Activated naive CD8-positive, alpha-beta T cell treated with anti-CD3 and anti-CD28 coated beads, Interleukin-2, amount 50 U/mL, for 24 hours (primary cell): ENCODE measurements at regions not wholly inside any gene's neighbourhood (a gene's known extent, or its start where the extent isn't known, plus 50 kb on each side); places are given as distances from the start of the nearest gene placed in this dataset.

Source experiments
- ATAC-seq: fragments of 150-1000 bp; cut with Tn5 transposase; one replicate; pipeline ENCODE4 v1.10.0; 2021
- DNase-seq: peaks from one replicate; pipeline ENCODE4 v3.0.0; 2021
- H3K27ac Mint-ChIP-seq: one replicate; pipeline ENCODE4 v1.8.0; 2021; ENCODE audit warnings: mild to moderate bottlenecking, mixed read lengths
- H3K27me3 Mint-ChIP-seq: one replicate; pipeline ENCODE4 v1.8.0; 2021; ENCODE audit warnings: mixed read lengths
- H3K36me3 Mint-ChIP-seq: one replicate; pipeline ENCODE4 v1.8.0; 2021; ENCODE audit warnings: low read depth, mixed read lengths
- H3K4me1 Mint-ChIP-seq: one replicate; pipeline ENCODE4 v1.8.0; 2021; ENCODE audit warnings: mixed read lengths
- H3K4me3 Mint-ChIP-seq: one replicate; pipeline ENCODE4 v1.8.0; 2021; ENCODE audit warnings: mild to moderate bottlenecking, moderate library complexity, mixed read lengths
- H3K9me3 Mint-ChIP-seq: one replicate; pipeline ENCODE4 v1.8.0; 2021; ENCODE audit warnings: mixed read lengths

DNA sequence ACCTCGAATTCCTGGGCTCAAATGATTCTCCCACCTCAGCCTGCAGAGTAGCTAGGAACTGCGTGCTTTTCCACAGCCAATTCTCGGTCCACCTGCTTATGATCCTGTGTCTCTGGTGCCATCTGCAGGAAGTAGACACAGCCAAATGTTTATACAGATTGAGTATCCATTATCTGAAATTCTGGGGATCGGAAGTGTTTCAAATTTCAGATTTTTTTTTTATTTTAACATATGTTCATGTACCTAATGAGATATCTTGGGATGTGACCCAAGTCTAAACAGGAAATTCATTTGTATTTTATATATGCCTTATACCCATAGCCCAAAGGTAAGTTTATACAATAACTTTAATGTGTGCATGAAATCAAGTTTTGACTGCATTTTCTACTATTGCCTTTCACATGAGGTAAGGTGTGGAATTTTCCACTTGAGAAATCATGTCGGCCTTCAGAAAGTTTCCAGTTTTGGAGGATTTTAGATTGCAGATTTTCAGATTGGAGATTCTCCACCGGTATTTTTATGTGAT is 89.5 kb downstream of the ESM1 start:
- Mint-ChIP-seq H3K4me1 (peaks cover 6% of the 10 kb centered on the region), H3K4me3 (no peak overlapping the region), H3K27me3 (peaks cover 58% of the 10 kb centered on the region), H3K36me3 (no peaks in the 10 kb centered on the region), H3K27ac (no peak overlapping the region), H3K9me3 (no peaks in the 10 kb centered on the region)
- DNase-seq (no peak), ATAC-seq (peak; percentile 15)

DNA sequence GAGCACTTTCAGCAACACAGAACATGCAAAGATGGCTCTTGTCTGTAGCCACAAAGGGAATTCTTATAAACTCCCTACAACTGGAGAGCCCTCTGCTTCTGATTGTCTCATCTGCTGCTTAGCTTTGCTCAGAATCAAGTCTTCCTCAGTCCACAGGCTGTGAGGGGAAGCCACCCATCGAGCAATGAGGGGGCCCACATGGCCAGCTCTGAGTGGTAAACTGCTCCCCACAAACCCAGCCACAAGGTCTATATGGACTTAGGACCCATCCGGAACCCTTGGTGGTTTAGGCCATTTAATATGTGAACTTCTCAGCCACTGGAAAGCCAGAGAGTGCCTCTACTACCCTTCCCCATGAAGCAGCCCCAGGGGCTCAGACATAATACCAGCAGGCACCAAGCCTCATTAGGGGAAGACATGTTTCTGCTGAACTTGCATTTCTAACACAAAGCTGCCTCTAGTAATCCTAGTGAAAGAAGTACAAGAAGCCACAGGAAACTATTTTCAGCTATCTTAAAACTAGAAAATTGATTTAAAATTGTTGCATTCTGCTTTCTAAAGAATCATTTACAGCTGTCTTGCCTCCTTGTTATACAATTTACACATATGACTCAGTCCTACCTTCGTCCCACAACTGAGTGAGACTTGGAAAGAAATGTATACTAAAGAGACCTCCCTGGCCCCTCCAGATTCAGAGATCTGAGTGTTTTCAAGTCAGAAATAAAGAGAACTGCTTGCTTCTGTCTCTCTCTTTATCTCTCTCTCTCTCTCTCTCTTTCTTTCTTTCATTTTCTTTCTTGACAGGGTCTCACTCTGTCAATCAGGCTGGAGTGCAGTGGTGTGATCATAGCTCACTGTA is 90.2 kb downstream of the ESM1 start:
- DNase-seq = no peak
- H3K27me3 Mint-ChIP-seq = peaks cover 56% of the 10 kb centered on the region
- peak; percentile 24 for ATAC-seq
- no peak overlapping the region for H3K27ac Mint-ChIP-seq
- peaks cover 6% of the 10 kb centered on the region for H3K4me1 Mint-ChIP-seq
- no peak overlapping the region for H3K4me3 Mint-ChIP-seq
- H3K36me3 Mint-ChIP-seq = no peaks in the 10 kb centered on the region
- no peaks in the 10 kb centered on the region for H3K9me3 Mint-ChIP-seq

DNA sequence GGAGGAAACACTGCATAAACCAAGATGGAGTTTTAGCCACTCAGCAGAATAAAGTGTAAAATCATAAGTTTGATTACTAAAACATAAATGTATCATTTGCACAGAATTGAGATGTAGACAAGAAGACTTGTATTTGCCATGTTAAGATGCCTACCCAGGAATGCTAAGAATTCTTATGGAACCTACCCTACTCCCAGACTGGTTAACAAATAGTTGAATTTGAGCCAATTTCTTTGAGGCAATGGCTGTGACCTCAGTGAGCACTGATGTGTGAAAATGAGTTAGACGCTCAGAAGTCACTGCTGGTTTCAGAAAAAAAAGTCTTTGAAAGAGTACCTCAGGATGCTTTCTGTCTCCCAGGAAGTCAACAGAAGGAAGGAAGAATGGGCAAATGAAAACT is 95.6 kb downstream of the ESM1 start:
- no peak for ATAC-seq
- peaks cover 60% of the 10 kb centered on the region for H3K27me3 Mint-ChIP-seq

DNA sequence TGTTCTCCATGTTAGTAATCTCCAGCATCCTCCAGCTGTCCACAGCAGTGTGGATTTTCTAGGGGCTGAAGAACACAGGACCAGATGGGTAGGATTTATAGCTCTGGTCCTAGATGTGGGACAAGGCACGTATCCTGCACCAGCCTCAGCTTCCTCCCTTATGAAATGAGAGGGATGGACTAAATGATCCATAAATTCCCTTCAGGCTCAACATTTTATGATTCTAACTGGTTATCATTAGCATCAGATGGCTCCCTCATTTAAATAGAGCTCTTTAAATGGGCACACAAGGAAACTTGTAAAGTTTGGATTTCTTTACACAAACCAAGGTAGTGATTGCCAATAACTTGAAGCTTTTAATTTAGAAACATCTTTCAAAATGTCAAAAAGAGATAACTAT is 97.7 kb downstream of the ESM1 start:
- H3K9me3 Mint-ChIP-seq = no peaks in the 10 kb centered on the region
- H3K36me3 Mint-ChIP-seq = no peaks in the 10 kb centered on the region
- no peak overlapping the region for H3K27ac Mint-ChIP-seq
- ATAC-seq (no peak), DNase-seq (no peak)
- no peak overlapping the region for H3K4me3 Mint-ChIP-seq
- H3K27me3 Mint-ChIP-seq = peaks cover 66% of the 10 kb centered on the region
- H3K4me1 Mint-ChIP-seq = peaks cover 12% of the 10 kb centered on the region

More for the DNA sequence above, 95.6 kb downstream of the ESM1 start:
- DNase-seq = no peak
- H3K36me3 Mint-ChIP-seq = no peaks in the 10 kb centered on the region
- no peak overlapping the region for H3K4me3 Mint-ChIP-seq
- no peaks in the 10 kb centered on the region for H3K9me3 Mint-ChIP-seq
- H3K4me1 Mint-ChIP-seq = no peaks in the 10 kb centered on the region
- H3K27ac Mint-ChIP-seq = no peak overlapping the region

DNA sequence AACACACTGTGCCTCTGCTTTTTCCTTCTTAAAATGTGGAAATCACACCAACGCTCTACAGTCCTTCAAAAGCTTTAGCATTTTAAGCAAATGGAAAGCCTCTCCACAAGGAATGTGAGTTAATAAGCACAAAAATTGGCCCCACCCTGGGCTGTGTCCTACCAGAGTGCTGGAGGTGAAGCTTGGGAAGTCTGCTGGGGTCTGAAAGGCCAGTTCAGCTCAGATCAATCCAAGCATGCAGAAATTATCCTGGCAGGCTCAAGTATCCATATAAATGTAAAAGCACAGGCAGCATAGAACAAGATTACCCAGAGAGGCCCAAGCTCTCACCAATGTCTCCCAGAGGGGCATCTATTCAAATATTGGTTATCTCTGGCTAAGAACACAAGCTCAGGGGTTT is 98.5 kb downstream of the ESM1 start:
- DNase-seq (no peak), ATAC-seq (no peak)
- no peak overlapping the region for H3K27ac Mint-ChIP-seq
- no peak overlapping the region for H3K4me3 Mint-ChIP-seq
- H3K4me1 Mint-ChIP-seq = peaks cover 15% of the 10 kb centered on the region
- peaks cover 71% of the 10 kb centered on the region for H3K27me3 Mint-ChIP-seq
- H3K36me3 Mint-ChIP-seq = peaks cover 2% of the 10 kb centered on the region
- H3K9me3 Mint-ChIP-seq = no peaks in the 10 kb centered on the region

DNA sequence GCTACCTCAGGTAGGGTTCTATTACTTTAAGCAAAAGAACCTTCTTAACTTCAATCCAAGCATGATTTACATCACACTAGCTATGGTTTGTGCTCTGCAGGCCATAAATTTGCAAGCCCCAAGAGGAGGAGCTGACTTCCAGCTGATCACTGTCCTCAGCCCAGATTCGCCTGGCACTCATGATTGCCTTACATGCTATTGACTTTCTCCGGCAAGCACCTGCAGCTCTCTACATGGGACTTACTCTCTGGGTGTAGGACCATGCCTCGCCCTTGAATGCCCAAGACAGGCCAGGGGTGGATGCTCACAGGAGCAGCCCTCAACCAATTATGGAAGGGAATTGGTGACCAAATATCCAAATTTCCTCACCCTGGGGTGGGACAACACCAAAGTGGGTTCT is 99.8 kb downstream of the ESM1 start:
- H3K36me3 Mint-ChIP-seq = peaks cover 2% of the 10 kb centered on the region
- no peak overlapping the region for H3K27ac Mint-ChIP-seq
- H3K4me3 Mint-ChIP-seq = no peak overlapping the region

DNA sequence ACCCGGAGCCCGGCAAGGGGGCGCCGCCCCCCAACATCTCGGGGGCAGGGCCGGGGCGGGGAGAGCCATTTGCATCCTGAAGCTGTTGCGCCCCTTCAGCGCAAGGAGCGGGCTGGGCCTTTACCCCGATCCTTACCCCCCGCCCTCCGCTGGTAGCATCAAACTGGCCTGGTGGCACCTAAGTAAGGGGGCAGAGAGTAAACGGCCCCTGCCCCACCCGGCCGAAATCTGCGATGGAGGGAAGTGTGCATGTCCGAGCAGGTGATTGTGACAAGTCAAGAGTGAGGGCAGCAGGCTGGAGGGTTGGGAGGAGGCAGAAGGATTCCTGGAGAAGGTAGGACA is 101.2 kb downstream of the ESM1 start:
- Mint-ChIP-seq H3K27me3 (peaks cover 74% of the 10 kb centered on the region), H3K4me3 (no peak overlapping the region), H3K9me3 (no peaks in the 10 kb centered on the region), H3K4me1 (peaks cover 27% of the 10 kb centered on the region), H3K36me3 (peaks cover 2% of the 10 kb centered on the region), H3K27ac (no peak overlapping the region)
- DNase-seq (no peak), ATAC-seq (no peak)

More for the DNA sequence above, 99.8 kb downstream of the ESM1 start:
- Mint-ChIP-seq H3K9me3 (no peaks in the 10 kb centered on the region), H3K27me3 (peaks cover 71% of the 10 kb centered on the region), H3K4me1 (peaks cover 27% of the 10 kb centered on the region)
- DNase-seq (no peak), ATAC-seq (no peak)

DNA sequence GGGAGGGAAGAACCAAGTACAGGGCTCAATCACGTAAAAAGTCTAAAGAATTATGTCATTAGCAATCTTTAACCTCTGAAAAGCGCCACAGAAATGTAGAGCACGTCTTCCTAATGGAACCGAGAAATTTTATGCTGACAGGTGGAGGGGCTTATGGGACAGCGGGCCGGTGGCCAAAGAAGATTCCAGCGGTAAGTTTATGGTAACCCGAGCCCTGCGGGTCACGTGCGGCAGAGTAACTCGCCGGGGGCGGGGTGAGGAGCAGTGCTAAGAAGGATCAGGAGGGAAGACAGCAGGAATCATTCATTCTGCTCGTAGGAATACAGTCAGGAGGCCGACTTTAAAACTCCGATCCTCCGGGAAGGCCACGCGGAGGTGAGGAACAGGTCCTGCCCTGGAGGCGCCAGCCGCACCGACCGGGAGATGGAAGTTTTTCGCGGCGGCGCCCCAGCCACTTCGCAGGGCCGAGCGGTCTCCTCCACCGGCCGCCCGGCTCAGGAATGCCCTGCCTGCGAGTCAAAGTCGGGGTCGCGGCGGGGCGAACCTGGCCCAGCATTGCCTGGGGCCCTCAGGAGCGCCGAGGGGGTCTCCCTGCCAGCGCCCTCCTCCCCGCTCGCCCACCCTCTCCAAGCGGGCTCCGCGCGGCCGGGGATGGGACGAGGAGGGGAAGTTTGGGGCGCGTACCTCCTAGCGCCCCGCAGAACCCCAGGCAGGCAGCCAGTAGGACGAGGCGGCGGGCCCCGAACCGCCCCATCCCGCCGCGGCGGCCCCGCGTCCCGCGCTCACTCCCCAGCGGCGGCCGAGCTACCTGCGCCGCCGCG is 101.8 kb downstream of the ESM1 start:
- Mint-ChIP-seq H3K27ac (no peak overlapping the region), H3K36me3 (peaks cover 2% of the 10 kb centered on the region), H3K9me3 (no peaks in the 10 kb centered on the region), H3K27me3 (peaks cover 74% of the 10 kb centered on the region), H3K4me3 (peak overlapping the region; percentile 80), H3K4me1 (peaks cover 29% of the 10 kb centered on the region)
- DNase-seq = no peak
- no peak for ATAC-seq

DNA sequence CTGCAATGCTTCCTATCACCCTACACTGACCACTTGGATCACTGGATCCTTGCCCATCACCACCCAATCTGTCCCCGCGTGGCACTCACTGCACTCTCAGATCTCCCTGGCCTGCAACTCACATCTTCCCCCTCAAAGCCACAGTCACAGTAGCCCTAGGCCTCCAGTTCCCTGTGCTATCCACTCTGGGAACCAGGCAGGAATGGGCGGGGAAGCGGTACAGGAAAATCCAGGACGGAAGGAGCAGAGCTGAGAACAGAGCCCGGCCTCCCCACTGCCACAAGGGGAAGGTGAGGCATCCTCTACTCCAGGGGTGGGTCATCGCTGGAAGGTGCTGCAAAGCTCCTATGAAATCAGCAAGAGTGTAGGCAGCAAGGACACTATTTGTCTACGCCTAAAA is 102.6 kb downstream of the ESM1 start:
- H3K27me3 Mint-ChIP-seq = peaks cover 69% of the 10 kb centered on the region
- H3K9me3 Mint-ChIP-seq = no peaks in the 10 kb centered on the region
- H3K4me3 Mint-ChIP-seq = peak overlapping the region; percentile 80
- H3K36me3 Mint-ChIP-seq = peaks cover 2% of the 10 kb centered on the region
- H3K27ac Mint-ChIP-seq = no peak overlapping the region
- peaks cover 32% of the 10 kb centered on the region for H3K4me1 Mint-ChIP-seq
- DNase-seq (no peak), ATAC-seq (no peak)

DNA sequence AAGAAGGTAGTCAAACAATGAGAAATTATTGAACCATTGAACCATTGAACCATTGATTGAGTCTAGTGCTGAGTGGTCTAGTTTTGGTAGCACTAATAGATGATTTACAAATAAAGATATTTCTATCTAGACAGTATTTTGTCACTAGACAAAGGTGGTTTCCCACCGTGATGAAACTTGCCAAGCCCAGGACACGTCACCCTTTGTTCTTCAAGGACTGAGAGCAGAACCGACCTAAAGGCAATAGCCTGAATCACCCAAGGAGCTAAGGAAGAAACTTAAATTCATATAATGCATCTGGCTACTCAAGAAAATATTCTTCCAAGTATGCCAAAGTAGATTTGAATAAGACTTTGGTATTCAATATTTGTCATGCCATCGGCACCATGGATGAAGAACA is 103.3 kb downstream of the ESM1 start:
- Mint-ChIP-seq H3K36me3 (peaks cover 2% of the 10 kb centered on the region), H3K4me3 (no peak overlapping the region), H3K27me3 (peaks cover 66% of the 10 kb centered on the region), H3K27ac (no peak overlapping the region), H3K4me1 (peaks cover 32% of the 10 kb centered on the region), H3K9me3 (no peaks in the 10 kb centered on the region)
- ATAC-seq = no peak
- no peak for DNase-seq

DNA sequence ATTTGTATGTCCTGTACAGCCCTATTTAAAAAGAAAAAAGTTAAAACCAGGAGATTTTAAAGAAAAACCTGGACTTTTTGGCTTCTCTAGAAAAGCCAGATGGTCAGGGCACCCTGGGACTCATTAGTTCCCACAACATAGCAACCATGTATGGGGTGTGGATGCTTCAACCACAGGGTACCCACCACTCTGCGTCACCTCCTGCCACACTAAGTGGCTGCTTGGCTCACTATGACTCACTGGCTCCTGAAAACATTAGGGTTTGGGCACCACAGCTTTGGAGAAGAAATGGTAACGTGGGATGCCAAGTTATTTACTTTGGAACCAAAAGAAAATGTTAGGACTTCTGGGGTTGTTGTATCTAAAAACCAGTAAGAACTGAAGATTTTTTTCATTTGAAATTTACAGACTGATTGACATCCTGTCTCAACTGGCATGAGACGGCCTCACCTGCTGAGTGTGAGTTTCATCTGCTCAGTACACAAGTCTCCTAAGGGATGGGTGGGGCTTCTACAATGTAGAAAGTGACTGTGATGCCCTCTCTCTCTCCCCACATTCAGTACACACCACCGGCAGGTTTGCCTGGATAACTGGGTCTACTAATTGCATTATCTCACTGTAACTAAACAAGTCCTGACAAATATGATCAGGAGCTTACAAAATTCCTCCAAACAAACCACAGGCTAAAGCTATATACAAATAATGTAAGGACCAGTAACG is 103.9 kb downstream of the ESM1 start:
- ATAC-seq (peak; percentile 93), DNase-seq (peak; percentile 52)
- Mint-ChIP-seq H3K27ac (no peak overlapping the region), H3K9me3 (no peaks in the 10 kb centered on the region), H3K36me3 (peaks cover 2% of the 10 kb centered on the region), H3K4me1 (peaks cover 34% of the 10 kb centered on the region), H3K27me3 (peaks cover 67% of the 10 kb centered on the region), H3K4me3 (no peak overlapping the region)

DNA sequence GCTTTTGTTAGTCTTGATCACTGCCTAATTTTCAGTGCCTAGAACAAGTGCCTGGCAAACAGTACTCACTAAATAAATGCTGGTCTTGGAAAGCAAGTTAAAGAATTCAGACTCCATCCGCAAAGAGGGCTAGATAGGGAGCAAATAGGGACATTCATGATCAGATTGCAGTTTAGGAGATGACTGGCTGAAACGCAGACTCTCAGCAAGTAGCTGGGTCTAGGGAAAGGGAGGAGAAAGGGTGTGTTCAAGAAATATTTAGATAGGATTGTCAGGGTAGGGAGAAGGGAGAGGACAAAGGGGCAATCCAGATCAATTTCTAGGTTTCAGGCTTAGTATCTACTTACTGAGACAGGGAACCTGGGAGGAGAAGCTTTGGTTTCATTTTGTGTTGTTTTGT is 108.4 kb downstream of the ESM1 start:
- H3K27ac Mint-ChIP-seq = no peak overlapping the region
- no peak for ATAC-seq
- H3K27me3 Mint-ChIP-seq = peaks cover 51% of the 10 kb centered on the region

DNA sequence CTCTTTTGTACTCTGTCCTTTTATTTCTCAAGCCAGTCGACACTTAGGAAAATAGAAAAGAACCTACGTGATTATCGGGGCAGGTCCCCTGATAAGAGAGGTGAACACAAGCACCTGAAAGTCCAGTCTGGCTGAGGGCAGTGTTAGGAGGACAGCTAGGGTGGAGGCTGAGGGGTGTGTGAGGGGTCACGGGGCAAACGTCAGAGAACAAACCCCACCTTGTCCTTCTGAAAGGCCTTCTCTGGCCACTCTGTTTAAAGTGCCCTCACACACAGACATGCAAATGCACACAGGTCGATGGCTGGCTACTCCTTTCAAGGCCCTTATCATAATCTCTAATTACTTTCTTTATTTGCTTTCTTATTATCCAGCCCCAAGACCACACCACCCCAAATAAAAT is 108.8 kb downstream of the ESM1 start:
- DNase-seq = no peak
- Mint-ChIP-seq H3K27me3 (peaks cover 51% of the 10 kb centered on the region), H3K4me1 (peaks cover 22% of the 10 kb centered on the region), H3K4me3 (no peak overlapping the region), H3K36me3 (no peaks in the 10 kb centered on the region), H3K27ac (no peak overlapping the region), H3K9me3 (no peaks in the 10 kb centered on the region)
- no peak for ATAC-seq

More for the DNA sequence above, 108.4 kb downstream of the ESM1 start:
- Mint-ChIP-seq H3K4me1 (peaks cover 26% of the 10 kb centered on the region), H3K36me3 (no peaks in the 10 kb centered on the region), H3K4me3 (no peak overlapping the region), H3K9me3 (no peaks in the 10 kb centered on the region)
- no peak for DNase-seq

DNA sequence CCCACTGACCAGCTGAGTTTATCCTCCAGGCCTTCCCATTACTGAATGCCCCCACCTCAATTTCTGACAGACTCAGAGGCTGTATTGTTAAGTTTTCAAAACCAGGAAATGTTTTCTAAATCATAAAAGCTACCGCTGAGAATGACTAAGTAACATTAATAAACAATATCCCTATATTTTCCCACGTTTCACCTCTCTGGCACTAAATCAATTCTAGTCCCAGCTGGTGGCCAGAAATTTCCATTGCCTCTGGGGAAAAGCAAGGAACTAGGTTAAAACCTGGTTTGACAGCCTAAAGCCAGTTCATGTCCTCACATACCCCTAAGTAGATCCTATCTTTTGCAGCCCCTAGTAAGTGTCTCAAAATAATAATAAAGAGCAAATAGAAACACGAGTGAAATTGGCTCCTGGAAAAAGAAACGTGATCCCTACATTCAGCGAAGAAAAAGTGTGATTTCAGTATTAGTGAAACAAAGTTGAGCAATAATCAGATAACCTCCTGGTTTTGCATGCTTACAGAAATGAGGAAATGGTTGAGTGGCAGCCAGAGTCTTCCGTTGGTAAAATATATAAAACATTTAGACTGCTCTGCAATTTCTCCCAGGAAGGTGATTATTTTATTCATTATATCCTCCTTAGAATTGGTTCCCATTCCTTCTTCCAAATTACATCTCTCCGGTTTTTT is 110.9 kb downstream of the ESM1 start:
- H3K9me3 Mint-ChIP-seq = no peaks in the 10 kb centered on the region
- ATAC-seq = no peak
- DNase-seq = no peak
- H3K4me1 Mint-ChIP-seq = peaks cover 21% of the 10 kb centered on the region
- no peak overlapping the region for H3K4me3 Mint-ChIP-seq
- H3K27me3 Mint-ChIP-seq = peaks cover 53% of the 10 kb centered on the region
- no peaks in the 10 kb centered on the region for H3K36me3 Mint-ChIP-seq
- H3K27ac Mint-ChIP-seq = no peak overlapping the region
